DND-41 (cell line): ENCODE measurements at regions not wholly inside any gene's neighbourhood (a gene's known extent, or its start where the extent isn't known, plus 50 kb on each side); places are given as distances from the start of the nearest gene placed in this dataset.

Experiments used
- ATAC-seq: fragments of 200-7000 bp; cut with Tn5 transposase; 3 replicates; pipeline ENCODE4 v1.9.1; 2021; ENCODE audit warnings: low read depth; ENCODE audit not compliant: insufficient read depth
- DNase-seq: peaks from one replicate; pipeline ENCODE4 v3.0.0-alpha.2; 2020
- H2AFZ ChIP-seq: 2 replicates; pipeline ENCODE4 v1.6.0; 2012; ENCODE audit warnings: low read depth, low read length
- H3K27ac ChIP-seq: 2 replicates; pipeline ENCODE4 v1.5.1; 2012; ENCODE audit warnings: low read length, inconsistent platforms
- H3K27me3 ChIP-seq: fragments of 200-600 bp; sonication (generic); 2 replicates; pipeline ENCODE4 v1.6.0; 2012; ENCODE audit warnings: low read length, mild to moderate bottlenecking, inconsistent platforms; ENCODE audit not compliant: insufficient read depth, poor library complexity
- H3K36me3 ChIP-seq: 2 replicates; pipeline ENCODE4 v1.5.1; 2012; ENCODE audit warnings: low read length, inconsistent platforms; ENCODE audit not compliant: insufficient read depth
- H3K4me1 ChIP-seq: 2 replicates; pipeline ENCODE4 v1.5.1; 2012; ENCODE audit warnings: mild to moderate bottlenecking, low read length; ENCODE audit not compliant: insufficient read depth
- H3K4me2 ChIP-seq: 2 replicates; pipeline ENCODE4 v1.6.0; 2012; ENCODE audit warnings: mild to moderate bottlenecking, moderate library complexity, low read length, inconsistent platforms; ENCODE audit not compliant: insufficient read depth
- H3K4me3 ChIP-seq, 2 experiments: fragments of 200-600 bp in 1 of 2; shearing (Covaris generic) in 1 of 2; 2 replicates each; pipeline ENCODE4 v1.5.1; 2012 to 2016; ENCODE audit warnings: inconsistent platforms in 2 of 2, low read length in 2 of 2, mild to moderate bottlenecking in 2 of 2, low read depth in 1 of 2, moderate library complexity in 1 of 2
- H3K79me2 ChIP-seq: 2 replicates; pipeline ENCODE4 v1.6.0; 2012; ENCODE audit warnings: low read length, inconsistent platforms; ENCODE audit not compliant: insufficient read depth
- H3K9ac ChIP-seq: 2 replicates; pipeline ENCODE4 v1.6.0; 2012; ENCODE audit warnings: low read depth, mild to moderate bottlenecking, inconsistent platforms, low read length, moderate library complexity
- H3K9me3 ChIP-seq: 2 replicates; pipeline ENCODE4 v1.5.1; 2012; ENCODE audit warnings: low read length, moderate library complexity, mild to moderate bottlenecking, inconsistent platforms; ENCODE audit not compliant: insufficient read depth, severe bottlenecking
- H4K20me1 ChIP-seq: 2 replicates; pipeline ENCODE4 v1.6.0; 2012; ENCODE audit warnings: low read length; ENCODE audit not compliant: insufficient read depth
- EZH2 ChIP-seq: IDR thresholded peaks from 3 replicates; pipeline ENCODE4 v1.6.1; 2012; ENCODE audit warnings: borderline replicate concordance, low read depth, mild to moderate bottlenecking, moderate library complexity, low read length, inconsistent platforms; ENCODE audit not compliant: severe bottlenecking
- TF ChIP-seq, protein P1 (sequence below): IDR thresholded peaks from 2 replicates; pipeline ENCODE4 v1.5.1; 2012; ENCODE audit warnings: borderline replicate concordance, low read length, moderate library complexity, mild to moderate bottlenecking; ENCODE audit not compliant: poor library complexity, severe bottlenecking; ENCODE audit errors: extremely low read depth

DNA sequence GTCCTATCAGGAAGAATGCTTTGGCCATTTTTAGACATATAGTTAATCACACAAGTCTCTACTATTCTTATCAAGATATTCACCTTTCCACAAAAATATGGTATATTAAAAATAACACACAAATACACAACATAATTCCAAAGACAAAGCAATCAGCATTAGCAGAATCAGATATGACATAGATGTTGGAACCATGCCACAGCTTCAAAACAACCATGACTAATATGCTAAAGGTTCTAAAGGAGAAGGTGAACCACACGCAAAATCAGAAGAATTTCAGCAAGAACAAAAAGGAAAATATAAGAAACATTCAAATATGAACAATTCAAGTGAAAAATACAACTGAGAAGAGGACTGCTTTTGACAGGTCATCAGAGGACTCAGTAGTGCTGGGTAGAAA, 670.2 kb upstream of the SORCS1 start:
- no peak for DNase-seq
- Histone ChIP-seq H3K27me3 (no peaks in the 10 kb centered on the region), H3K27ac (no peak overlapping the region), H3K9me3 (no peaks in the 10 kb centered on the region), H3K79me2 (no peaks in the 10 kb centered on the region), H2AFZ (no peak overlapping the region), H3K4me3 (no peak overlapping the region), H3K36me3 (no peaks in the 10 kb centered on the region), H4K20me1 (no peaks in the 10 kb centered on the region), H3K9ac (no peak overlapping the region), H3K4me2 (no peak overlapping the region), H3K4me1 (no peaks in the 10 kb centered on the region)
- TF ChIP-seq EZH2 = no peak
- ATAC-seq = no peak

DNA sequence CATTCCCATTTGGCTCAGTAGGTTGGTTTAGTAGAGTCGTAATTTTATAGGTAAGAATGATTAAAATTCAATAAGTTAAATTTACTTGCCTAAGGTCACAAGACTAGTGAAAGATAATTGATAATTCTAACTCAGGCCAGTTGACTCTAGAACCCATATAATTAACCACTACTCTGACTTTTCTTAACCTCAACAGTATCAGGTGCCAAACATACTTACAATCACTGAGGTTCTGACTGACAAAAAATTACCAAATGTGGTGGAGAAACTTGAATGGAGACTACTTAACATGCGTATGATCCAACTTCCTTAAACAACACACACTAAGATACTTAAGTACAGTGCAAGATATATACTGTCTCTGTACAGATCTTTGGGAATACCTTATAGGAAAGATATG, 667.3 kb upstream of the SORCS1 start:
- Histone ChIP-seq H4K20me1 (no peaks in the 10 kb centered on the region), H3K4me2 (no peak overlapping the region), H3K27ac (no peak overlapping the region), H3K27me3 (no peaks in the 10 kb centered on the region), H3K4me1 (no peaks in the 10 kb centered on the region), H2AFZ (no peak overlapping the region), H3K36me3 (no peaks in the 10 kb centered on the region), H3K9ac (no peak overlapping the region), H3K9me3 (no peaks in the 10 kb centered on the region), H3K79me2 (no peaks in the 10 kb centered on the region), H3K4me3 (no peak overlapping the region)
- TF ChIP-seq, protein P1, sequence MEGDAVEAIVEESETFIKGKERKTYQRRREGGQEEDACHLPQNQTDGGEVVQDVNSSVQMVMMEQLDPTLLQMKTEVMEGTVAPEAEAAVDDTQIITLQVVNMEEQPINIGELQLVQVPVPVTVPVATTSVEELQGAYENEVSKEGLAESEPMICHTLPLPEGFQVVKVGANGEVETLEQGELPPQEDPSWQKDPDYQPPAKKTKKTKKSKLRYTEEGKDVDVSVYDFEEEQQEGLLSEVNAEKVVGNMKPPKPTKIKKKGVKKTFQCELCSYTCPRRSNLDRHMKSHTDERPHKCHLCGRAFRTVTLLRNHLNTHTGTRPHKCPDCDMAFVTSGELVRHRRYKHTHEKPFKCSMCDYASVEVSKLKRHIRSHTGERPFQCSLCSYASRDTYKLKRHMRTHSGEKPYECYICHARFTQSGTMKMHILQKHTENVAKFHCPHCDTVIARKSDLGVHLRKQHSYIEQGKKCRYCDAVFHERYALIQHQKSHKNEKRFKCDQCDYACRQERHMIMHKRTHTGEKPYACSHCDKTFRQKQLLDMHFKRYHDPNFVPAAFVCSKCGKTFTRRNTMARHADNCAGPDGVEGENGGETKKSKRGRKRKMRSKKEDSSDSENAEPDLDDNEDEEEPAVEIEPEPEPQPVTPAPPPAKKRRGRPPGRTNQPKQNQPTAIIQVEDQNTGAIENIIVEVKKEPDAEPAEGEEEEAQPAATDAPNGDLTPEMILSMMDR = no peak
- TF ChIP-seq EZH2 = no peak
- ATAC-seq (no peak), DNase-seq (no peak)

DNA sequence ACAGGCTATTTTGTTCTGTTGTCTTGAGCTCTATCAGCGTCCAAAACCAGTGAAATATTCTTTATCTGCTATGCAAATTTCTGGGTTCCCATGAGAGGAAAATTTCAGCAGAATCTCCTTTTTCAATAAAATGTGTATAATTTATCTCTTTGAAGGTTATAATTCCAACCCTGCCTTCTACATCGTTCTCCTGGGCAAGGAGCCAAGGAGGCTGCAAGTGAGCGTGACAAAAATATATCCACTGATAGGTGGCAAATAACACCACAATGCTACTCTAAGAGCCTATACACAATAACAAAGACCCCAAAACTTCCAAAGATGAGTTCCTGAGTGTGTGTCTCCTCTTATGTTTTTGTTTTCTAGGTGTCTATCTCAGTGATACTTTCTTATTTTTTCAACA, 664.7 kb upstream of the SORCS1 start:
- no peak for ATAC-seq
- H3K4me2 ChIP-seq = no peak overlapping the region

DNA sequence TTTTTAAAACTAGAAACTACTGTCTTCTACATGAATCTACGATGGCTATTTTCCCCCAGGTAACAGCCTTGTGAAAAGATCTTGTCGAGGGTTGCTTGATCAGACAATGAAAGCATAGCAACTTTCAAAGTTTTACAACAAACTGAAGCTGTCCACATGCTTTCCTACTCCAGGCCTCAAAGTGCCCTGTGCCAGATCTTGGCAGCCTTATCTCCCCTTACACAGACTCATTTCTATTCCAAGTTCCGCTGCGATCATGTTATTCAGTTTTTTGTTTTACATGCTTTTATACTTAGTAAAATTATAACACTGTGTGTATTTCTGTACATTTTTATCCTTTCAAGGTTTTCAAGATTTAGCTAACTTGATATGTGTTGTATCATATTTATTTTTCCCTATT, 661.7 kb upstream of the SORCS1 start:
- H3K36me3 ChIP-seq = no peaks in the 10 kb centered on the region
- DNase-seq = no peak

More for the DNA sequence above, 664.7 kb upstream of the SORCS1 start:
- no peaks in the 10 kb centered on the region for H3K27me3 ChIP-seq
- H3K27ac ChIP-seq = no peak overlapping the region
- no peaks in the 10 kb centered on the region for H4K20me1 ChIP-seq
- no peak overlapping the region for H3K4me3 ChIP-seq
- no peaks in the 10 kb centered on the region for H3K36me3 ChIP-seq
- no peaks in the 10 kb centered on the region for H3K79me2 ChIP-seq
- no peak for DNase-seq
- TF ChIP-seq EZH2 = no peak
- TF ChIP-seq, protein P1 = no peak
- no peaks in the 10 kb centered on the region for H3K4me1 ChIP-seq
- H2AFZ ChIP-seq = no peak overlapping the region
- no peaks in the 10 kb centered on the region for H3K9me3 ChIP-seq
- no peak overlapping the region for H3K9ac ChIP-seq

More for the DNA sequence above, 661.7 kb upstream of the SORCS1 start:
- no peaks in the 10 kb centered on the region for H3K79me2 ChIP-seq
- no peak overlapping the region for H3K4me3 ChIP-seq
- no peaks in the 10 kb centered on the region for H4K20me1 ChIP-seq
- TF ChIP-seq EZH2 = no peak
- no peaks in the 10 kb centered on the region for H3K27me3 ChIP-seq
- no peak overlapping the region for H3K27ac ChIP-seq
- H3K9ac ChIP-seq = no peak overlapping the region
- H3K9me3 ChIP-seq = no peaks in the 10 kb centered on the region
- no peak overlapping the region for H3K4me2 ChIP-seq
- no peak overlapping the region for H2AFZ ChIP-seq
- no peaks in the 10 kb centered on the region for H3K4me1 ChIP-seq
- ATAC-seq = no peak
